ENCODE measurements at regions not wholly inside any gene's neighbourhood (a gene's known extent, or its start where the extent isn't known, plus 50 kb on each side); places are given as distances from the start of the nearest gene placed in this dataset.

GRCh38 chr12:107320929-107321631, 227.7 kb upstream of the CRY1 start:
- peak overlapping the region; percentile 69 for H3K4me3 ChIP-seq (ENCODE audit: low read depth, low read length)
- peak; percentile 52 for DNase-seq (ENCODE audit: low read depth)
- TF ChIP-seq, protein P1, sequence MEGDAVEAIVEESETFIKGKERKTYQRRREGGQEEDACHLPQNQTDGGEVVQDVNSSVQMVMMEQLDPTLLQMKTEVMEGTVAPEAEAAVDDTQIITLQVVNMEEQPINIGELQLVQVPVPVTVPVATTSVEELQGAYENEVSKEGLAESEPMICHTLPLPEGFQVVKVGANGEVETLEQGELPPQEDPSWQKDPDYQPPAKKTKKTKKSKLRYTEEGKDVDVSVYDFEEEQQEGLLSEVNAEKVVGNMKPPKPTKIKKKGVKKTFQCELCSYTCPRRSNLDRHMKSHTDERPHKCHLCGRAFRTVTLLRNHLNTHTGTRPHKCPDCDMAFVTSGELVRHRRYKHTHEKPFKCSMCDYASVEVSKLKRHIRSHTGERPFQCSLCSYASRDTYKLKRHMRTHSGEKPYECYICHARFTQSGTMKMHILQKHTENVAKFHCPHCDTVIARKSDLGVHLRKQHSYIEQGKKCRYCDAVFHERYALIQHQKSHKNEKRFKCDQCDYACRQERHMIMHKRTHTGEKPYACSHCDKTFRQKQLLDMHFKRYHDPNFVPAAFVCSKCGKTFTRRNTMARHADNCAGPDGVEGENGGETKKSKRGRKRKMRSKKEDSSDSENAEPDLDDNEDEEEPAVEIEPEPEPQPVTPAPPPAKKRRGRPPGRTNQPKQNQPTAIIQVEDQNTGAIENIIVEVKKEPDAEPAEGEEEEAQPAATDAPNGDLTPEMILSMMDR (IDR thresholded peaks at IDR 0.05; ENCODE audit: insufficient read depth, low read length): no peak

GRCh38 chr12:107322063-107322462, 228.7 kb upstream of the CRY1 start:
- H3K4me3 ChIP-seq (ENCODE audit: low read depth, low read length): no peak overlapping the region
- DNase-seq (ENCODE audit: low read depth): no peak
- TF ChIP-seq, protein P1 (IDR thresholded peaks at IDR 0.05; ENCODE audit: insufficient read depth, low read length): no peak

DNA sequence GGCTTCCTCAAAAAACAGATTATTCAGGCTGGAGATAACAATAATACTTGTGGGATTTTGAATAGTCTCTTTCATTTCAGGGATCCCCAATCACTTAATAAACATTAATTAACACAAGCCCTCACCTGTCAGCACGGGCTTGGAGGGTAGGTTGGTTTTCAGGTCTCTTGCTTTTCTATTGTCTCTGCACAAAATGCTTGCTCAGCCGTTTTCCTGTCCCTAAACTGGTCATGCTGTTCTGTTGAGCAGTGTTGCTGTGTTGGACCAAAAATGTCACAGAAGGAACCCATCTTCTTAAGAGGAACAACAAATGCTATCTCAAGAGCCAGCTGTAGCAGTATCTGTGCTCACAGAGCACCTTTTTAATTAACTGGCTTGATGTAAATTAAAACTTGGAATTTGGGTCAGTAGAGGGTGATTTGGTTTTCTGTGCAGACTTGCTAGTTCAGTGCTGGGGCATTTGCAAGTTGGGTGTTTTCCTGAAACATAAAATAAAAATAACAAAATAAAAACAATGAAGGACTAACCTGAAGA, 231.8 kb upstream of the CRY1 start:
- no peak overlapping the region for H3K4me3 ChIP-seq (ENCODE audit: low read depth, low read length)
- DNase-seq (ENCODE audit: low read depth): no peak
- TF ChIP-seq, protein P1 (IDR thresholded peaks at IDR 0.05; ENCODE audit: insufficient read depth, low read length): no peak

- H3K4me3 ChIP-seq (ENCODE audit: low read depth, low read length): no peak overlapping the region
- TF ChIP-seq, protein P1 (IDR thresholded peaks at IDR 0.05; ENCODE audit: insufficient read depth, low read length): no peak
- DNase-seq (ENCODE audit: low read depth): no peak
Measured at GRCh38 chr12:107326237-107326636, 232.9 kb upstream of the CRY1 start.

DNA sequence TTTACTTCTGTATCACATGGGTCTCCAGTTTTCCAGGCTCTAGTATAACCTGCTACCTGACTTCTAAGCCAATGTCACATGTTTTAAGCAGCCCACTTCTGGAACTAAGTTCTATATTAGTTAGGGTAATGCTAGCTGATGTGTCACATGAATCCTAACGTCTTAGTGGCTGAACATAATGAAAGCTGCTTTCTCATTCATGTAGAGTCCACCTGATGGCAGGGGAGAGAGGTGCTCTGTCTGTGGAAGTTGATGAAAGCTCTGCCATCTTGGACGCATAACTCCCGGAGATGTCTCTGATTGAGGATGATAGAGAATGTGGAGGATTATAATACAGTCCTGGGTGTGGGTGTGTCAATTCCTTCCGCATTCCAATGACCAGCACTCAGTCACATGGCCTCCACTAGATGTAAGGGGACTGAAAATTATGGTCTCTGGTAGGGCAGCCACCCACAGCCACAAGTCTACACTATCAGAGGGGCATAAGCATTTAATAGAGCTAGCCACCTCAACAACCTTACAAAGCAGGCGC, 234.4 kb upstream of the CRY1 start:
- no peak for DNase-seq (ENCODE audit: low read depth)
- TF ChIP-seq, protein P1 (IDR thresholded peaks at IDR 0.05; ENCODE audit: insufficient read depth, low read length): no peak
- no peak overlapping the region for H3K4me3 ChIP-seq (ENCODE audit: low read depth, low read length)

- DNase-seq (ENCODE audit: low read depth): peak; percentile 66
- no peak overlapping the region for H3K4me3 ChIP-seq (ENCODE audit: low read depth, low read length)
- TF ChIP-seq, protein P1 (IDR thresholded peaks at IDR 0.05; ENCODE audit: insufficient read depth, low read length): peak; percentile 9
Measured at GRCh38 chr12:107328442-107329133, 235.2 kb upstream of the CRY1 start.
